GM12878 (cell line): ENCODE measurements at regions not wholly inside any gene's neighbourhood (a gene's known extent, or its start where the extent isn't known, plus 50 kb on each side); places are given as distances from the start of the nearest gene placed in this dataset.

Experiments
- ATAC-seq: fragments of 200-7000 bp; cut with Tn5 transposase; 3 replicates; pipeline ENCODE4 v1.9.1; 2020; ENCODE audit warnings: mild to moderate bottlenecking, moderate library complexity
- BruUV-seq: library from RNA; stranded (reverse); fragments of 400-500 nt; replicated peaks from 2 replicates; lab custom pipeline; 2021; lab: Mats Ljungman, UMichigan
- CTCF ChIA-PET: fragments of 300-600 bp; sonication (Branson Sonifier 250); formaldehyde crosslinking; extraction: SDS; loops from one replicate; lab custom pipeline; 2021; ENCODE audit warnings: inconsistent platforms; lab: Yijun Ruan, JAX
- POLR2A ChIA-PET: fragments of 350-600 bp; formaldehyde crosslinking; extraction: SDS; loops from one replicate; lab custom pipeline; 2021; ENCODE audit warnings: inconsistent platforms; lab: Charles Lee
- RAD21 ChIA-PET: fragments of 300-600 bp; sonication (Branson Sonifier 250); formaldehyde crosslinking; loops from one replicate; lab custom pipeline; 2023; ENCODE audit warnings: antibody characterized with exemption; ENCODE audit not compliant: unreplicated experiment; lab: Charles Lee
- SMC1A ChIA-PET: fragments of 300-600 bp; sonication (Branson Sonifier 250); formaldehyde crosslinking; loops from one replicate; lab custom pipeline; 2023; ENCODE audit not compliant: unreplicated experiment, uncharacterized antibody; lab: Charles Lee
- DNase-seq: peaks from one replicate; pipeline ENCODE4 v3.0.0-alpha.2; 2011; ENCODE audit warnings: low read depth, low spot score
- FAIRE-seq: peaks from 3 replicates; lab custom pipeline; 2011; peaks lifted over from hg19 to GRCh38; lab: Jason Lieb, UNC
- H2AFZ ChIP-seq: 2 replicates; pipeline ENCODE4 v1.6.0; 2011; ENCODE audit warnings: low read depth, low read length, control low read depth; ENCODE audit not compliant: control insufficient read depth
- H3K27ac ChIP-seq: 2 replicates; pipeline ENCODE4 v1.5.1; 2011; ENCODE audit warnings: control low read depth; ENCODE audit not compliant: control insufficient read depth, insufficient read depth
- H3K27me3 ChIP-seq, 2 experiments: replicated peaks in 1 of 2; 2 replicates each; pipeline versions ENCODE4 v1.6.0 to v1.6.1; 2011; ENCODE audit warnings: low read length in 1 of 2; ENCODE audit not compliant: control insufficient read depth in 2 of 2, insufficient read depth in 2 of 2
- H3K36me3 ChIP-seq, 2 experiments: 2 replicates each; pipeline ENCODE4 v1.5.1; 2011; ENCODE audit warnings: low read length in 1 of 2; ENCODE audit not compliant: control insufficient read depth in 2 of 2, insufficient read depth in 2 of 2
- H3K4me1 ChIP-seq: 2 replicates; pipeline ENCODE4 v1.6.1; 2011; ENCODE audit warnings: mild to moderate bottlenecking, low read length, moderate library complexity, mixed read lengths; ENCODE audit not compliant: control insufficient read depth, insufficient read depth
- H3K4me2 ChIP-seq: 2 replicates; pipeline ENCODE4 v1.6.0; 2011; ENCODE audit warnings: control low read depth; ENCODE audit not compliant: control insufficient read depth, insufficient read depth
- H3K4me3 ChIP-seq: fragments of 200-600 bp; sonication (generic); 2 replicates; pipeline ENCODE4 v1.5.1; 2016
- H3K79me2 ChIP-seq: 2 replicates; pipeline ENCODE4 v1.6.0; 2011; ENCODE audit warnings: low read length; ENCODE audit not compliant: control insufficient read depth, insufficient read depth
- H3K9ac ChIP-seq: 2 replicates; pipeline ENCODE4 v1.8.0; 2011; ENCODE audit warnings: low read length, control low read depth, mixed read lengths; ENCODE audit not compliant: control insufficient read depth, insufficient read depth
- H3K9me3 ChIP-seq: replicated peaks from 3 replicates; pipeline ENCODE4 v1.5.1; 2011; ENCODE audit warnings: mild to moderate bottlenecking, low read length; ENCODE audit not compliant: control insufficient read depth, insufficient read depth
- H4K20me1 ChIP-seq: 2 replicates; pipeline ENCODE4 v1.6.0; 2011; ENCODE audit not compliant: control insufficient read depth, insufficient read depth
- CREM ChIP-seq: IDR thresholded peaks from 2 replicates; pipeline ENCODE4 v1.6.1; 2014; ENCODE audit warnings: antibody characterized with exemption, low read depth
- CTCF ChIP-seq, 3 experiments: IDR thresholded peaks in 2 of 3; conservative IDR thresholded peaks in 1 of 3; 2 replicates each; pipeline ENCODE4 v1.5.1; 2011; ENCODE audit warnings: low read depth in 3 of 3, low read length in 3 of 3, mild to moderate bottlenecking in 3 of 3, control low read depth in 2 of 3, moderate library complexity in 2 of 3, inconsistent platforms in 1 of 3, mixed read lengths in 1 of 3; ENCODE audit not compliant: control insufficient read depth in 2 of 3, insufficient read depth in 1 of 3; ENCODE audit errors: extremely low read depth in 1 of 3
- RAD21 ChIP-seq: IDR thresholded peaks from 2 replicates; pipeline ENCODE4 v1.6.1; 2011; ENCODE audit warnings: mild to moderate bottlenecking, low read depth, low read length, moderate library complexity; ENCODE audit not compliant: insufficient read depth
- SMC3 ChIP-seq: IDR thresholded peaks from 2 replicates; pipeline ENCODE4 v1.6.1; 2011; ENCODE audit warnings: low read length, improper control_type of control experiment, borderline replicate concordance
- WGBS: methylation state at CpG from one replicate; pipeline ENCODE4 v1.1.6; 2016; ENCODE audit warnings: low lambda C conversion rate; ENCODE audit not compliant: insufficient replicate concordance, insufficient coverage; ENCODE audit errors: missing lambda C conversion rate; 5-methylcytosine and 5-hydroxymethylcytosine counted together
- in situ Hi-C: fragments of 300-500 bp; cut with MboI; formaldehyde crosslinking; loops from 9 replicates; pipeline ENCODE4 v1.14.3; 2018; ENCODE audit warnings: mixed read lengths
- intact Hi-C: fragments of 100-400 bp; cut with micrococcal nuclease; formaldehyde crosslinking; loops from one replicate; pipeline ENCODE4 v1.14.2; 2022; ENCODE audit not compliant: unreplicated experiment

- Histone ChIP-seq H3K9ac (no peak overlapping the region), H3K4me3 (no peak overlapping the region), H3K79me2 (no peaks in the 10 kb centered on the region), H3K27me3 (no peaks in the 10 kb centered on the region), H4K20me1 (no peaks in the 10 kb centered on the region), H3K4me2 (no peak overlapping the region), H3K9me3 (no peaks in the 10 kb centered on the region), H2AFZ (no peak overlapping the region), H3K4me1 (no peaks in the 10 kb centered on the region), H3K27ac (no peak overlapping the region), H3K36me3 (no peaks in the 10 kb centered on the region)
- WGBS: 6% methylated on average over 4 of the region's 4 CpGs
- ChIA-PET CTCF (interaction anchor here (1.5 kb wide), 1 partner anchor 530 kb away, joined by 4 read pairs; no protein-coding TSS in a partner anchor), RAD21 (interaction anchor here (2.4 kb wide), 1 partner anchor 176 kb away, joined by 8 read pairs; no protein-coding TSS in a partner anchor), POLR2A (no interaction called here), SMC1A (no interaction called here)
- intact Hi-C loops (loop anchor here (2.0 to 5.0 kb wide), 2 partner anchors 176 to 530 kb away; no protein-coding TSS in a partner anchor), in situ Hi-C loops (no loop called here)
- TF ChIP-seq RAD21 (peak; percentile 39; the same call in 1 of the 2 replicates), CREM (no peak), CTCF (IDR thresholded peaks at IDR 0.05 in 2 of 3, conservative IDR thresholded peaks at IDR 0.05 in 1 of 3; ENCODE audit: control insufficient read depth in 2 of 3, extremely low read depth in 1 of 3, insufficient read depth in 1 of 3, low read depth in 3 of 3, low read length in 3 of 3) (peak; percentile 39 to 42 (median 41); a peak in 5 of 6 replicates), SMC3 (peak; percentile 21; the same call in 1 of the 2 replicates)
- FAIRE-seq (no peak), ATAC-seq (peak; percentile 69), DNase-seq (no peak)
- BruUV-seq: no TSS peak
These were observed 59.2 kb upstream of the TSPAN8 start for GRCh38 chr12:71216725-71217579.
